Body of pancreas (tissue), 4 donors: ENCODE measurements at regions not wholly inside any gene's neighbourhood (a gene's known extent, or its start where the extent isn't known, plus 50 kb on each side); places are given as distances from the start of the nearest gene placed in this dataset.

ENCODE experiments used
- ATAC-seq: fragments of 150-250 bp; one replicate; pipeline ENCODE4 v1.9.1; 2016
- DNase-seq, 4 donors: peaks; one replicate each; pipeline ENCODE4 v3.0.0-alpha.2; 2019
- H3K27ac ChIP-seq, 4 donors: fragments of 200-600 bp; sonication (generic); 1 replicate in 3 of 4; 2 replicates in 1 of 4; pipeline versions ENCODE4 v1.5.1 to v1.6.1; 2016 to 2019; ENCODE audit warnings: mild to moderate bottlenecking in 1 of 4, mixed read lengths in 1 of 4, moderate library complexity in 1 of 4
- H3K27me3 ChIP-seq, 2 donors: fragments of 200-600 bp; sonication (generic); one replicate each; pipeline ENCODE4 v1.6.0; 2016; ENCODE audit warnings: mild to moderate bottlenecking in 1 of 2
- H3K36me3 ChIP-seq, 2 donors: fragments of 200-600 bp; sonication (generic); replicated peaks in 1 of 2; 2 replicates each; pipeline ENCODE4 v1.5.1; 2016; ENCODE audit warnings: low read depth in 2 of 2; ENCODE audit not compliant: insufficient read depth in 1 of 2
- H3K4me1 ChIP-seq: fragments of 200-600 bp; sonication (generic); one replicate; pipeline ENCODE4 v1.6.0; 2016
- H3K4me3 ChIP-seq, 2 donors: fragments of 200-600 bp; sonication (generic); 1 replicate in 1 of 2; 2 replicates in 1 of 2; pipeline ENCODE4 v1.5.1; 2016 to 2019
- H3K9me3 ChIP-seq, 3 donors: fragments of 200-600 bp; sonication (generic); 1 replicate in 2 of 3; 2 replicates in 1 of 3; pipeline ENCODE4 v1.5.1; 2016
- CTCF ChIP-seq, 7 experiments: fragments of 450-650 bp in 4 of 7; fragments of 200-600 bp in 3 of 7; sonication (generic) in 3 of 7; IDR thresholded peaks; one replicate each; pipeline ENCODE4 v1.5.1; 2016 to 2019; ENCODE audit warnings: antibody characterized with exemption in 7 of 7
- POLR2A ChIP-seq, 3 donors: fragments of 450-650 bp; IDR thresholded peaks; one replicate each; pipeline ENCODE4 v1.6.1; 2016; ENCODE audit warnings: antibody characterized with exemption in 3 of 3, mild to moderate bottlenecking in 2 of 3
- WGBS, 2 donors: methylation state at CpG; one replicate each; pipeline ENCODE4 v1.1.5; 2017; 5-methylcytosine and 5-hydroxymethylcytosine counted together
- intact Hi-C: fragments of 100-400 bp; cut with DNase I; formaldehyde crosslinking; loops from one replicate; pipeline ENCODE4 v1.15.1; 2023

GRCh38 chr5:35405938-35406337 lies 175.7 kb upstream of the PRLR start:
- H3K4me3 ChIP-seq: no peak overlapping the region
- ATAC-seq (no peak), DNase-seq (no peak)
- no peaks in the 10 kb centered on the region for H3K27me3 ChIP-seq
- TF ChIP-seq POLR2A (IDR thresholded peaks at IDR 0.05): no peak
- no peak for TF ChIP-seq CTCF (IDR thresholded peaks at IDR 0.05)
- no peaks in the 10 kb centered on the region for H3K9me3 ChIP-seq
- no peaks in the 10 kb centered on the region for H3K36me3 ChIP-seq
- intact Hi-C loops: no loop called here
- no peak overlapping the region for H3K27ac ChIP-seq
- H3K4me1 ChIP-seq: no peaks in the 10 kb centered on the region
- 90 to 97% methylated on average over 15 of the region's 15 CpGs for WGBS, 2 donors

DNA sequence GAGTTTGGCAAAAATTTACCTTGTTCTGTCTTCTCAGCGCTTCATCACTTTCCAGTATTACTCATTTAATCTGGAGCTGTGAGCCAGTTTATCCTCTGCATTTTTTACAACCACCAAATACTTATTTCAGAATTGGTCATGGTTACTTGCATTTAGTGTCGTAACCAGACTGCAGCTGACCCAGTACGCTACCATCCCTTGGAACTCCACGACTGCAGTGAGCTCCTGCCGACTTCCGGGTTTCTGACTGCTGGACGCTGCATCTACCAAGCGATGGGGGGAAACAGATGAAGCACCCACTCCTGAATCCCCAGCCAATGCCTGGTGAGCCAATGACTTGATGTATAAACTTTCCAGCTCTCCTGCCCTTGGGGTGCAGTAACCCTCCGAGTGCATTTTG lies 174.4 kb upstream of the PRLR start:
- no peak for ATAC-seq
- WGBS, 2 donors: 90 to 93% methylated on average over 9 of the region's 9 CpGs
- Histone ChIP-seq H3K4me3 (no peak overlapping the region), H3K27ac (no peak overlapping the region), H3K4me1 (no peaks in the 10 kb centered on the region), H3K36me3 (no peaks in the 10 kb centered on the region), H3K9me3 (no peaks in the 10 kb centered on the region), H3K27me3 (no peaks in the 10 kb centered on the region)
- no peak for DNase-seq
- intact Hi-C loops: no loop called here
- TF ChIP-seq CTCF (IDR thresholded peaks at IDR 0.05) (no peak), POLR2A (IDR thresholded peaks at IDR 0.05) (no peak)

DNA sequence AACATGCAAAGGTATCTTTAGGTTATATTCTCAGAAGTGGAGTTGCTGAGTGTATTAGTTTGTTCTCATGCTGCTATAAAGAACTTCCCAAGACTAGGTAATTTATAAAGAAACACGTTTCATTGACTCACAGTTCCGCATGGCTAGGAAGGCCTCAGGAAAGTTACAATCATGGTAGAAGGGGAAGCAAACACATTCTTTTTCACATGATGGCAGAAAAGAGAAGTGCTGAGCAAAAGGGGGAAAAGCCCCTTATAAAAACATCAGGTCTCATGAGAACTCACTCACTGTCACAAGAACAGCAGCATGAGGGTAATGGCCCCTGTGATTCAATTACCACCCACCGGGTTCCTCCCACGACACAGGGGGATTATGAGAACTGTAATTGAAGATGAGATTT lies 163.6 kb upstream of the PRLR start:
- no peak for ATAC-seq
- TF ChIP-seq POLR2A (IDR thresholded peaks at IDR 0.05) (no peak), CTCF (IDR thresholded peaks at IDR 0.05) (no peak)
- H3K4me3 ChIP-seq: no peak overlapping the region
- 85 to 86% methylated on average over 4 of the region's 4 CpGs for WGBS, 2 donors
- no peaks in the 10 kb centered on the region for H3K9me3 ChIP-seq
- no peak for DNase-seq
- intact Hi-C loops: no loop called here
- H3K27me3 ChIP-seq: no peaks in the 10 kb centered on the region
- H3K27ac ChIP-seq: no peak overlapping the region
- no peaks in the 10 kb centered on the region for H3K36me3 ChIP-seq
- H3K4me1 ChIP-seq: no peaks in the 10 kb centered on the region

GRCh38 chr5:35384658-35385057 lies 154.4 kb upstream of the PRLR start:
- no peak for TF ChIP-seq POLR2A (IDR thresholded peaks at IDR 0.05)
- no peak for TF ChIP-seq CTCF (IDR thresholded peaks at IDR 0.05)
- DNase-seq (no peak), ATAC-seq (no peak)
- Histone ChIP-seq H3K9me3 (no peaks in the 10 kb centered on the region), H3K27me3 (no peaks in the 10 kb centered on the region), H3K4me3 (no peak overlapping the region), H3K36me3 (no peaks in the 10 kb centered on the region), H3K4me1 (no peaks in the 10 kb centered on the region), H3K27ac (no peak overlapping the region)
- whole genome bisulfite sequencing, 2 donors: 67 to 100% methylated on average over 1 to 2 of the region's 2 CpGs
- intact Hi-C loops: no loop called here

DNA sequence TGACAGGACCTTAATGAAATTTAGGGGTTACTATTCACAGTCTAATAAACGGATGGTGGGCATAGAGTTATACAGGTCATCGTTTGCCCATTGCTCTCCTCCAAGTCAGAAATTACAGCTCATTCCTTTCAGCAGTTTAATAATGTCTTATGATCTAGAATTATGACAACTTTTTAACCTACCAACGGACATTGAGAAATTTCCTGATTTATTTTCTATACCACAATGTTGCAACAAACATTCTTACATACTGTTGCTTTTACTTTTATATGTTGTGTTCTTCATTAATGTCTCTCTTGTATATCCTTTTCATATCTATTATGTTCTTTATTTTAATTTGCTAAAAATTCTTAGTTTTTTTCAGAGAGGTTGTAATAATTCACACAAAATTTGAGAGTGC lies 152.8 kb upstream of the PRLR start:
- TF ChIP-seq POLR2A (IDR thresholded peaks at IDR 0.05) (no peak), CTCF (IDR thresholded peaks at IDR 0.05) (no peak)
- Histone ChIP-seq H3K36me3 (no peaks in the 10 kb centered on the region), H3K27ac (no peak overlapping the region), H3K4me3 (no peak overlapping the region), H3K4me1 (no peaks in the 10 kb centered on the region), H3K9me3 (no peaks in the 10 kb centered on the region), H3K27me3 (no peaks in the 10 kb centered on the region)
- intact Hi-C loops: no loop called here
- 79 to 89% methylated on average over 3 of the region's 3 CpGs for whole genome bisulfite sequencing, 2 donors
- DNase-seq: no peak
- no peak for ATAC-seq
